H4 (cell line): ENCODE measurements at regions not wholly inside any gene's neighbourhood (a gene's known extent, or its start where the extent isn't known, plus 50 kb on each side); places are given as distances from the start of the nearest gene placed in this dataset.
A peak's percentile ranks its signal among the peaks of the same experiment; 100 is the strongest.
"Not testable (repeated sequence)": the region's sequence is repeated elsewhere in the genome, so short reads cannot be mapped to it uniquely, and the experiment has no call there.

Experiments used
- DNase-seq: peaks from one replicate; pipeline ENCODE4 v3.0.0-alpha.2; 2015; ENCODE audit warnings: low spot score

DNA sequence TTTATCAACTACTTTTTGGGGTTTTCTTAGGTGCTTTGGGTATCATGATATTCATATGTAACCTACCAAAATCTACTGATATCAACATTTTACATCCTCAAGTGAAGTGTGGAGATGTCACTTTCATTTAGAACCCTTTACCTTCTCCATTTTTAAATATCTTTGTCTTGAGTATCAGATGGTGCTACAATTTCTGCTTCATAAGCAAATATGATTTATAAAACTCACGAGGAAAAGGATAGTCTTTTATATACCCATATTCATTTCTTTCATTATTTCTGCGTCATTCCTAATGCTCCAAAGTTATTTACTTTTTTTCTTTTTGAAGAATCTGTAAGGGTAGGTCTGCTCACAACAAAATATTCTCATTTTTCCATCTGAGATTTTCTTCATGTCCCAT lies 991.7 kb downstream of the CDH11 start:
- no peak for DNase-seq

DNA sequence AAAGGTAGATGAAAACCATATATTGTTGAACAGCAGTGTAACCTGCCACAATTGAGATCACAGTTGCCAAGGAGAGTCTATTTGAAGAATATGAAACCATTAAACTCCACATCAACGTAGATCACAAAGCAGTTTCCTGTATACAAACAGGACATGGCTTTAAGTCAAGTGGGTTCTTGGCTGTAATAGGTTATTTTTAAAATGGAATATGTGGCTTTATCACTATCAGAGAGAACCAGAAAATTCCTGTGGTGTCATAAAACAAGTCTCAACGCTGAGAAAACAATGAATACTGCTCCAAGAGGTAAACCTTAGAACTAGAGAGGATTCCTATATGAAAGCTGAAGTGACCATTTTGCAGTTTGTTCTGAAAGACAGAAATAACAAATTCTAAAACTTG lies 999.7 kb downstream of the CDH11 start:
- DNase-seq = peak; percentile 61

DNA sequence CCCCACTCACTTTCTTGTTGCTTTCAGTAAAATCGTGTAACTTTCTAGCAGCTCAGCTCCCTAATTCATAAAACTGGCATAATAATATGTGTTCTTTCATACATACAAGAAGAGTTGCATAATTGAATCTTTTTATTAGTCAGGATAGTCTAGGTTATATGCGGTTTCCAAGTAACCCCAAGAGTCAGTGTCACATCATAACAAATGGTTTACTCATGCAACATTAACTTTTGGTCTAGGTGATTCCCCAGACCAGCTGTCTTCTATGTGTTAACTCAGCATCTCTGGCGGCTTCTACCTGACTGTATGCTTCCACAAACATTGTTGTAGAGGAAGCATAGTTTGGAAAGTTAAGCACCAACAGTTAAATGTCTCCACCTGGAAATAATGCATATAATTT lies 1000.4 kb downstream of the CDH11 start:
- peak; percentile 37 for DNase-seq

DNA sequence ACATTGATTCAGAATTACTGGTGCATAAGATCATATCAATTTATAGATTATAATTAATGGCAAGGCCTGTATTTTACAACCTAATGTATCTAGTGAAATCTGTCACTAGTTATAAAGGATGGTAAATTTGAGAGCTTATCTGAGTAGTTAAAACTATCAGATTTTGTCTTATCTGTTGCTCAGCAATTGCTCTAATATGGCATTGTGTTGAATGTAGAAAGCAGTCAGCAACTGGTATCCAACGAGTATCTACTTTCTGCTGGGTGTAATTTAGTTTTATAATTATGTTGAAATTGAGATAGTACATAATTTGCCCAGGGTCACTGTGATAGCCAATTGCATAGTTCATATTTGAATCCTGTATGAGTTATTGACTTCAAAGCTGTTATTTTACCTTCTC lies 1005.7 kb downstream of the CDH11 start:
- no peak for DNase-seq

DNA sequence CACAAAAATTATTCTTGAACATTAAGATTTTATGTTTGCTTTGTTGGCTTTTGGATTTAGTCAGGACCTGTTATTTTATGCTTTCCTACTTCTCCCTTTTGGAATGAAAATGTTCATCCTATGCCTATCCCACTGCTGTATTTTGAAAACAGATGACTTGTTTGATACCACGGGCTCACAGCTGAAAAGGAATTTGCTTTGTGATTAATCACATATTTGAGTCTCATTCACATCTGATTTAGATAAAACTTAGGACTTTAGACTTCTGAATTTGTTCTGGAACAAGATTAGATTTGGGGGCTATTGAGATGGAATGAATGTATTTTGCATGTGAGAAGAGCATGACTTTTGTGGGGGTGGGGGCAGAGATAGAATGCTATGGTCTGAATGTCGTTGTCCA lies 1012.6 kb downstream of the CDH11 start:
- no peak for DNase-seq

DNA sequence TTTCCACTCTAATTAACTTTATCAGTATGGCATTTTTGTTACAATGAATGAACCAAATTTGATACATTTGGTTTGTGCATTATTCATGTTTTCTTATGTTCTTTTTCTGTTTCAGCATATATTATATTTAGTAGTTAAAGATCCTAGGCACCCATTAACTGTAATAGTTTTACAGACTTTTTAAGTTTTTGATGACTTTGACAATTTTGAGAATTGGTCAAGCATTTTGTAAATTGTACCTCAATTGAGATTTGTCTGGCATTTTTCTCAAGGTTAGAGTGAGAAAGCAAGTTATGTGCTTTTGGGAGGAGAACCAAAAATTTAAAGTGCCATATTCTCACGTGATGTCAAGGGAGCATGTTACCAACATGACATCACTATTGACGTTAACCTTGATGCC lies 1019.2 kb downstream of the CDH11 start:
- DNase-seq = no peak

DNA sequence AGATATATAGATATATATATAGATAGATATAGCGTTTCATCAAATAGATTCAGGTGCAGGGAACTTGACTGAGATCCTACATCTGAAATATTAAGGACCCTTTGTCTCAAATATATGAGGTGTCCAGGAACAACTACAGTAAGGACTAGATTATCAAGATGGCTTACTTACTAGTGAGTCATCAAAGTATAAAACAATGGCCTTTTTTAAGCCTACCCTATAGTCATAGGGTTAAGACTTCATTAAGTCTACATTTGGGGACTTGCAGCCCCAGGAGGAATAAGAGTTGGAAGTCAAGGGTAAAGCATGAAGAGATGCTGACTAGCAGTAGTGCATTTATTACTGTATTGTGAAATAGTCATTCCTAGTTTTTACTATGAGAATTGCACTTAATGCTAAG lies 1023.4 kb downstream of the CDH11 start:
- DNase-seq = no peak

DNA sequence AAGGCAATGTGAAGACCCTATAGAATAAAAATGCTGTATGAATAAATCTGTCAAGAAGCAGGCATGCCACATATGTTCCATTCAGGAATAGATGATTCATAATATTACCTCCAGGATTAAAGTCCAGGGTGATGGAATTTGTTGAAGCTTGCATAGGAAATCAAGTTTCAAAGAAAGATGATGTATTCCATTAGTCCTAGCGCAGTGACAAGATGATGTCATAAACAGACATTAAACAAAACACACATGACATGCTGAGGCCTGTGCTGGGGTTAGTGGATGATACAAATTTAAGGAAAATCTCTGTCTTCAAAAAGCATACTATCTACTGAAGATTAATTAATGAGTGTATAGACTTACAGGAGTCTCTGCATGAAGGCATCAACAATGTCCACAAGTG lies 1025.2 kb downstream of the CDH11 start:
- DNase-seq = no peak

DNA sequence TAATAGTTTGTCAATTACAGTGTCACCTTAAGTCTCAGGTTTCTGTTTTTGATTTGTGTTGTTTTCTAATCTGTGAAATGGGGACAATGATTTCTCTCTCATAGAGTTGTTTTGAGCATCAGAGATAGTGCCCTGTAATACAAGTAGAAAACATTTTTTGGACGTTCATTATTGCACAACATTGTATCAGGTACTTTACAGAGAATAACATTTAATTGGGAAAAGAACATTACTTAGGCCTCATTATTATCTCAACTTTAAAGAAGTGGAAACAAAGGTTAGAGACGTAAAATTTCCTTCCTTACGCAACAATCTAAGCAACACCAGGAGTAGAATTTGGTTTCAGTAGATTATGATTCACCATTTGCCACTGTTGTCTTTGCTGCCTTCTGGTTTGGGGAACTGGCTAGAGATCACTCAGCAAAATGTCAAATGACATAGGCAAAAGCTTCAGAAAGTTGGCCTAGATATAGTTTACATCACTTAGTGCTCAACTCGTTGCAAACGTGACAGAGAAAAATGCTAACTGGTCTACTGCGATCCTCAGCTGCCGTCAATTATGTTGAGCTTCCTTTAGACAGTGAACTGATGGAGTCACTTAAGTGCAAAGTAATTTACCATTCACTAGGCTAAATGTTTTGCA lies 1026.8 kb downstream of the CDH11 start:
- no peak for DNase-seq

DNA sequence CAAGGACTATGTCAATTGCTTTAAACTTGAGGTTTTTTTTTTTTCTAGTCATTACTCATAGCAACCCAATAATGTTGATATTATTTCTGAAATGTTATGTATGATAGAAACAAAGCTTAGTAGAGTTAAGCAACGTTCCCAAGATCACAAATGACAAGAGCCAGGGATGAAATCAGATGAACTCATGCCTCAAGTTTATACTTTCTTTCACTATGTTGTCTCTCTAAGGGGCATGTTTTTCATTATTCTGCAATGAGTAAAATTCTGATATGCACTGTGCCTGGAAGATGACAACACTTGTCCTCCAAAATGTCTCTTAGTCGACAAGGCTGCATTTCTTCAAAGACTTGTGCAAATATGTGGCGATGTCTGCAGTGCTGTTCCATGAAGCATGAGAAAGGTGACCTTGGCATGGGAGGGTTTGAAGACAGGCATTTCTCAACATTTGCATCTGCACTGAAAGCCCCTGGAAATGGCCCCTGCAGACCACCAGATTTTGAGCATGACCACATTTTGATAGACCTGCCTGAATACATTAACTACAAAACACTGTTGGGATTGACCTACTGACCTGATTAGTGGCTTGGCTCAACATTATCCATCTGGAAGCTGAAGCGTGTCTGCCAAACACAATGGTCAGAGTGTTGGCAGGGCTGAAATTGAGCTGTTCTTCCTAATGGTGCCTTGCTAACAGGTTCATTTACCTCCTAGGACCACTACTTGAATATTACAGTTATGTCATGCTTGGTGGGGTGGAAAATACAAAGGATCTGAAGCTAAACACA lies 1027.5 kb downstream of the CDH11 start:
- DNase-seq = no peak

DNA sequence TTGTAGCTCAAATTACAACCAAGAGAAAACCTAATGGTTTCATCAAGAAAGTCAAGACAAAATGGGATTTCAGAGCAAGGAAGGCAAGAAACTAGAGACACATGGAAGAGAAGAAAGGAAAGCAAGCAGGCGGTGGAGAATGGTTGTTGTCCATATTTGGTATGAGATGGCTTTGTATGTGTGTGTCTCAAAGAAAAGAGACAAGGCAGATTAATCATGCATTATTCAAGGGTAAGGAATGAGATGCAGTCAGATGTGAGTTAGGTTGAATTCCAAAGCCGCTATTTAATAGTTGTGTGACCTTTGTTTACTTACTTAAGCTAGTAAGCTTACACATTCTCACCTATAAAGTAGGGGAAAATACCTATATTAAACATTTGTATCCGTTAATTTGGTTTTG lies 1029.6 kb downstream of the CDH11 start:
- DNase-seq = peak; percentile 45

DNA sequence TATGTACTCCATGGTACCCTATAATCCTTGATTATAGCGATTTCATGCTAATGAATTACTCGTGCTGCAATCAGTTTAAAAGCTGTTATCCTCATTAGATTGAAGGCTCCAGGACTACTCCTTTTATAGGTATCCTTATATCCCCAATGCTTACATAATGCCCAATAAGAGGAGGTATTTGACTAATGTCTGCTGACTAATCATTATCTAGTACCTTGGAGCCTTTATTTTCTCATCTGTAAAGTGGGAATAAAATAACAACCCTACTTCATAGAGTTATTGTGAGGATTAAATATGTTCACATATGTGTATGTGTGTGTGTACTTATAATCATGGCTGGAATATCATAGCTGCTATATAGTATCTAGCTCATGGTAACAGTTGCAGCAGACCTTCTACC lies 1031.5 kb downstream of the CDH11 start:
- DNase-seq = no peak

DNA sequence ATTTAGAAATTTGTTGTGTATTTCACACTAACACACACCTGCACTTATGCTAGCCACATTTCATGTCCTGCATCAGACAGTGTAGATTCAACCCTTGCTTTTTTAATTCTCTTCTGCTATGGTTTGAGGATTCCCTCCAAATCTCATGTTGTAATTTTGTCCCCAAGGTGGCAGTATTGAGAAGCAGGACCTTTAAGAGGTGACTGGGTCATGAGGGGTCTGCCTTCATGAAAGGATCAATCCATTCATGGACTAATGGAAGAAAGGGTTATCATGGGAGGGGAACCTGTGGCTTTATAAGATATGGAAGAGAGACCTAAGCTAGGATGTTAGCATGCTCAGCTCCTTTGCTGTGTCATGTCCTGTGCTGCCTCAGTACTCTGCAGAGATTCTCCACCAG lies 1032.2 kb downstream of the CDH11 start:
- DNase-seq = peak; percentile 38

DNA sequence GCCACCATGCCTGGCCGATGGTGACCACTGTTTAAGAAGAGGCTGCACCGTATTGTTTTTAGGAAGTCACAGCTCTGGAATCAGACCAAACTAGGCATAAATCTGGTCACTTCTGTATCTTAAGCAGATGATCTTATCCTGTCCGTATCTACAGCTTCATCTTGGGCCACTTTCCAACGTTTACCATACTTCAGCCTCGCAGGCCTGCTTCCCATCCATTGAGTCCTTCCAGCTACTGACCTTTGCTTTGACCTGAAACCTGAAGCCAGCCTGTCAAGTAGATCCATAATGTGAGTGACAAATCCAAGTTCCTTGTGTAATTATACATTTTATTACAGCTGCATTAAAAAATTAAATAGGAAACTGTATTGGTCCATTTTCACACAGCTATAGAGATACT lies 1033.0 kb downstream of the CDH11 start:
- no peak for DNase-seq

DNA sequence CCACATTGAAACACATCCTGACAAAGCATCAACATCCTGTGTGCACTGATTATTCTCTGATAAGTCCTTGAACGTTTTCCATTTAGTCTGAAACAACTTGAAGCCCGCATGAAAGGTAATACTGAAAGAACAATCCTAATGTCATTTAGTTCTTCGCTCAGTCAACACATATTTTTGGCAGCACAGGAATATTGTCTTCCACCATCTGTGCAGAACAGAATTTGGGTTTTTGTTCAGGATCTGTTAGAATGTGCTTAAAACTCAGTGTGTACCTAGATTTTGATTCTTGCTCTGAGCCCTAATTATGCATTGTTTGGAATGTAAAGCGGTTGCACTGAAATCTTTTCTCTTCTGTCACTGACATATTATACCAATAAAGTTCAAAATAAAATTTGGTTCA lies 1036.6 kb downstream of the CDH11 start:
- DNase-seq = no peak

DNA sequence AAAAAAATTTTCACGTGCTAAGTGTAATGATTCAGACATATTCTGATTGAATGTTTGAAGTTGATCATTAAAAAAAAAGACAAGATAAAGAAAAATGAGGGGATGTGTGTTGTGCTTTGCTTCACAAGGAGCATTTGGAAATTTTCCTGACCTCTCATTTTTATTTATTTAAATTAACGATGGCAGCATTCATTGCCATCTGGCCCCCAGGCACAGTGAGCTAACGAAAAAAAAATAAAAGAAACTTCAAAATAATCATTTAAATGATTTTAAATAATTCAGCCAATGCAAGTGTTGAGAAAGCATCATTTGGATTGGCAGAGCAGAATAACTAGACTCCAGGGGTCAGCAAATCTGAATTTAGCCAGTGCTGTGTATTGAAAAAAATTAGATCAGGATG lies 1037.2 kb downstream of the CDH11 start:
- no peak for DNase-seq

DNA sequence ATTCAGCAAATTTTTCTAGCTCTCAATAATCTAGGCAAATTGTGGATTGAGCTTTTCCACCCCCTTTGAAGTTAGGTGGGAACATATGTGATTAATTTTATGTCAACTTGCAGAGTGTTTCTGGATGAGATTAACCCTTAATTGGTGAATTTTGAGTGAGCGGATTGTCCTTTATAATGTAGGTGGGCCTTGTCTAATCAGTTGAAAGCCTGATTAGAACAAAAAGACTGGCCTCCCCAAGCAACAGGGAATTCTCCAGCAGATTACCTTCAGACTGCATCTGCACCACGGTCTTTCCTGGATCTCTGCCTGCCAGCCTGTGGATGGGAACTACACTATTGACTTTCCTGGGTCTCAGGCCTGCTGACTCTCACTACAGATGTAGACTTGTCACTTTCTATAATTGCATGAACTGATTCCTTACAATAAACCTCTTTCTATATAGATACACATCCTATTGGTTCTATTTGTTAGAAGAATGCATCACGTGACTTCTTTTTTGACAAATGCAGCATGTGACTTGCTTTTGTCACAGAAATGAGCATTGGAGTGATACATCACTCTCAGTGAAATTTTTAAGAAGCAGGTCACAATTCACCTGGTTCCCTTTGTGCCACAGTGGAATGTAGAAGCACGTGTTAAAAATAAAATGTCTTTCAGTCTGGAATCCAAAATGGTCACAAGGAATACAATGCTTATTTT lies 1038.3 kb downstream of the CDH11 start:
- no peak for DNase-seq

DNA sequence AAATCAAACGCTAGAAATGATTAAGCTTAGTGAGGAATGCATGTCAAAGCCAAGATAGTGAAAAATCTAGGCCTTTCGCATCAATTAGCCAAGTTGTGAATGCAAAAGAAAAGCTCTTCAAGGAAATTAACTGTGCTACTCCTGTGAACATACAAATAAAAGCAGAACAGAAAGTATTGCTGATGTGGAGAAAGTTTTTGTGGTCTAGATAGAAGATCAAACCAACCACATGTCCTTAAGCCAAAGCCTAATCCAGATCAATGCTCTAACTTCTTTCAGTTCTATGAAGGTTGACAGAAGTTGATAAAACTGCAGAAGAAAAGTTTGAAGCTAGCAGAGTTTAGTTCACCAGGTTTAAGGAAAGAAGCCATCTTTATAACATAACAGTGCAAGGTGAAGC lies 1044.6 kb downstream of the CDH11 start:
- DNase-seq = no peak

DNA sequence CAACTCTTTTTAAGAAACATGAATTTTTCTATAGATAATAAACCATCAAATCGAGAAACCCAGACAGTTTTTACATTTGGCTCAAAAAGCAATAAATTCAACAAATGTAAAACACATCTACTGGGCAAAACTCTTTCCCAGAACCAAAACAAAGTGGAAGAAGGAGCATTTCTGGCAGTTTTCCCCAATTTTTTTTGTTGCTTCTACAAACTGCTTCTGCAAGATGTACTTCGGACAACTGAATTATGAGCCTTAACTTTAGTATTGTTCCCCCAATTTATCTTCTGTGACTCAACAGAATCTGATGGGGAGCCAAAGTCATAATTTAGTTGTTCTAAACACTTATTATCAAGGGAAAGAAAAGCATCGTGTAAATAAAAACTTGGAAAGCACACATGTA lies 1047.2 kb downstream of the CDH11 start:
- no peak for DNase-seq

DNA sequence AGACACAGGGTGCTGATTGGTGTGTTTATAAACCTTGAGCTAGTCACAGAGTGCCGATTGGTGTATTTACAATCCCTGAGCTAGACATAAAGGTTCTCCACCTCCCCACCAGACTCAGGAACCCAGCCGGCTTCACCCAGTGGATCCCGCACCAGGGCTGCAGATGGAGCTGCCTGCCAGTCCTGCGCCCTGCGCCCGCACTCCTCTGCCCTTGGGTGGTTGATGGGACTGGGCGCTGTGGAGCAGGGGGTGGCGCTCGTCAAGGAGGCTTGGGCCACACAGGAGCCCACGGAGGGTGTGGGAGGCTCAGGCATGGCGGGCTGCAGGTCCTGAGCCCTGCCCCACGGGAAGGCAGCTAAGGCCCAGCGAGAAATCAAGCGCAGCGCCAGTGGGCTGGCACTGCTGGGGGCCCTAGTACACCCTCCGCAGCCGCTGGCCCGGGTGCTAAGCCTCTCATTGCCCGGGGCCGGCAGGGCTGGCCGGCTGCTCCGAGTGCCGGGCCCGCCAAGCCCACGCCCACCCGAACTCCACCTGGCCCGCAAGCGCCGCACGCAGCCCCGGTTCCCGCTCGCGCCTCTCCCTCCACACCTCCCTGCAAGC lies 1049.6 kb downstream of the CDH11 start:
- not testable (repeated sequence) for DNase-seq

DNA sequence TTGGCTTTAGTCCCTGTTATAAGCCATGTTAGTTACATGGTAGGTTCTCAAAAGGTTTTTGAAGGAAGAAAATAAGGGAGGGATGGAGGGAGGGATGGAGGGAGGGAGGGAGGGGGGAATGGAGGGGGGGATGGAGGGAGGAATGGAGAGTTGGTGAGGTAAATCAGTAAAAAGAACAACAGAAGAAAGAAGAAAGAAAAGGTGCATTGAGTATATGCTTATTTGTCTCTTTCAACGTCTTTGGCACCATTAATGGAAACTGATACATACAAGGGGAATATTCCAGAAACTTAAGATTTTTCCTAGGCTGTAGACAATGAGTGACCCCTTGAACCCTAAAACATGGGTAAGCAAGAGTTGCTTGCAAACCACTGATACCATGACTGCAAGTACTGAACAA lies 1056.3 kb downstream of the CDH11 start:
- DNase-seq = no peak

DNA sequence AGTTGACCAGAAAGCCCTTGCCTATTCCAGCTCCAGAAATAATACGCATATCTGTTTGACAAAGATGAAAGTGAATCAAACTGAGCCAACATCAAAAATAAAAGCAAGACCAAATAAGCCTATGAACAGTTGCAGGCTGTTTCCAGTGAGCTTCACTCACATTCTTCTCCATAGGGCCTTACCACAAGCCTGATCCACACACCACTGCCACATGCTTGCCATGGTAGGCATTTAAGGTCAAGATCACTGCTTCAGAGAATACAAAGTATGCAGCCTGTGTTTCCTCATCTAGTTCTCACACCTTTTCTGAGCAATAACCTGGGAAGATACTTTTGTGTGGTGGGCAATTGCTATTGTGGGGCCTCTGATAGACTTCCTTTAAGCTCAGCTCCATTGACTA lies 1060.2 kb downstream of the CDH11 start:
- peak; percentile 6 for DNase-seq

DNA sequence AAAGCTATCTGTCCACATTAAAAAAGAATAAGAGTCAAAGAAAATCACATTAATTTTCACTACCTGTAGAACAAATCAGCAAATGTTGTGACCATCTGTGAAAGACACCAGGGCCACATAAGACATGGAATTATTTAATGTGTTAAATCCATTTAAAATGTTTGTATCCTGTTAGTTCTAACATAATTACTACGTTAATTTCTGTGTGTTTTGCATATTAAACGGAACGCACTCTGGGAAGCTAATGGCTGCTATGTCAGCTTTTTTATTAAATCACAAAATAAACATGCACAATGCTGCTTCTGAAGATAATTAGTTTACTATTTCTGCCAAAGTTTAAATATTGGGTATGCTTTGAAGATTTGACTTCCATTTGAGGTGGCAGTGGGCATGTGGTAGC lies 1061.2 kb downstream of the CDH11 start:
- no peak for DNase-seq
